Mesodermal cell (in vitro differentiated cells): ENCODE measurements at regions not wholly inside any gene's neighbourhood (a gene's known extent, or its start where the extent isn't known, plus 50 kb on each side); places are given as distances from the start of the nearest gene placed in this dataset.

Experiments
- H3K27ac ChIP-seq: 2 replicates; pipeline ENCODE4 v1.7.0; 2013; ENCODE audit warnings: mild to moderate bottlenecking, low read depth, low read length, moderate library complexity; ENCODE audit not compliant: severe bottlenecking
- H3K36me3 ChIP-seq: 2 replicates; pipeline ENCODE4 v1.7.1; 2013; ENCODE audit warnings: mild to moderate bottlenecking, low read length, moderate library complexity; ENCODE audit not compliant: control insufficient read depth, insufficient read depth
- H3K4me1 ChIP-seq: one replicate; pipeline ENCODE4 v1.7.1; 2013; ENCODE audit warnings: mild to moderate bottlenecking, low read length; ENCODE audit not compliant: insufficient read depth, control insufficient read depth, poor library complexity, severe bottlenecking
- H3K4me3 ChIP-seq: 2 replicates; pipeline ENCODE4 v1.7.0; 2013; ENCODE audit warnings: low read length, control low read depth, mild to moderate bottlenecking; ENCODE audit not compliant: insufficient read depth, poor library complexity, severe bottlenecking; ENCODE audit errors: extremely low read depth
- H3K9me3 ChIP-seq: 2 replicates; pipeline ENCODE4 v1.7.1; 2013; ENCODE audit warnings: mild to moderate bottlenecking, low read length, moderate library complexity; ENCODE audit not compliant: control insufficient read depth
- WGBS, 2 experiments: methylation state at CpG; one replicate each; pipeline ENCODE4 v1.1.5; 2013; ENCODE audit warnings: missing lambda C conversion rate in 2 of 2; ENCODE audit not compliant: insufficient coverage in 2 of 2; 5-methylcytosine and 5-hydroxymethylcytosine counted together

GRCh38 chr3:30282154-30282696 is 324.2 kb upstream of the TGFBR2 start:
- H3K4me1 ChIP-seq, result peaks cover 5% of the 10 kb centered on the region
- peak overlapping the region; percentile 71 for H3K27ac ChIP-seq
- no peak overlapping the region for H3K4me3 ChIP-seq
- H3K9me3 ChIP-seq, result peaks cover 13% of the 10 kb centered on the region
- H3K36me3 ChIP-seq, result no peaks in the 10 kb centered on the region
- WGBS, 2 experiments, result no CpG with 5 or more reads among the region's 3 CpGs

- WGBS, 2 experiments, result 100% methylated on average over 1 of the region's 5 CpGs; no CpG with 5 or more reads in 1 of the 2 experiments
- Histone ChIP-seq H3K4me3 (no peak overlapping the region), H3K4me1 (peaks cover 5% of the 10 kb centered on the region), H3K9me3 (peaks cover under 1% of the 10 kb centered on the region), H3K27ac (no peak overlapping the region), H3K36me3 (no peaks in the 10 kb centered on the region)
These were observed 321.0 kb upstream of the TGFBR2 start for GRCh38 chr3:30285188-30286006.

- no peaks in the 10 kb centered on the region for H3K36me3 ChIP-seq
- no peak overlapping the region for H3K27ac ChIP-seq
- no peak overlapping the region for H3K4me3 ChIP-seq
- H3K4me1 ChIP-seq, result peaks cover 5% of the 10 kb centered on the region
- WGBS, 2 experiments, result 86% methylated on average over 1 of the region's 1 CpG; no CpG with 5 or more reads in 1 of the 2 experiments
- H3K9me3 ChIP-seq, result no peaks in the 10 kb centered on the region
These were observed 320.3 kb upstream of the TGFBR2 start for GRCh38 chr3:30286007-30286669.

- 40 to 79% methylated on average over 1 to 2 of the region's 2 CpGs for WGBS, 2 experiments
- H3K4me3 ChIP-seq, result no peak overlapping the region
- no peaks in the 10 kb centered on the region for H3K36me3 ChIP-seq
- H3K27ac ChIP-seq, result no peak overlapping the region
- H3K4me1 ChIP-seq, result peaks cover 5% of the 10 kb centered on the region
- no peaks in the 10 kb centered on the region for H3K9me3 ChIP-seq
These were observed 319.6 kb upstream of the TGFBR2 start for GRCh38 chr3:30286811-30287210.

- no peaks in the 10 kb centered on the region for H3K36me3 ChIP-seq
- no peak overlapping the region for H3K4me3 ChIP-seq
- no peak overlapping the region for H3K27ac ChIP-seq
- no peaks in the 10 kb centered on the region for H3K9me3 ChIP-seq
- no peaks in the 10 kb centered on the region for H3K4me1 ChIP-seq
These were observed 317.6 kb upstream of the TGFBR2 start for GRCh38 chr3:30288830-30289229.

DNA sequence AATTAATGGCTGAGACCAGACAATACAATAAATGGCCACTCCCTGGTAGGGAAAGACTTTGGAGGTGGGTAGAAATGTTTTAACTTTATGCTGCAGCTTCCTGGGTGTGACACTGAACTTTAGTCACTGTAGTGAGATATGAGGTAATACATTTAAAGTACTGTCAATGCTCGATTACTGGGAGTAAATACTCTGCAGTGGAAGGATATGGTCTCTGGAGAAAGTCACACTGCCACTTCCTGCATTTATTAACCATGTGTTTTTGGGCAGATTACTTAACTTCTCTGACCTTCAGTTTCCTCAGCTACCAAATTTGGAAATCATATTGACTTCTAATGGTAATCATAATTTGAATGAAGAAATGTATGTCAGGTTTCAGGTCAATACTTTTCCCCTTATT is 317.1 kb upstream of the TGFBR2 start:
- H3K27ac ChIP-seq, result no peak overlapping the region
- H3K9me3 ChIP-seq, result no peaks in the 10 kb centered on the region
- no peak overlapping the region for H3K4me3 ChIP-seq
- H3K4me1 ChIP-seq, result peaks cover 2% of the 10 kb centered on the region
- WGBS, 2 experiments, result 67 to 100% methylated on average over 1 of the region's 1 CpG
- no peaks in the 10 kb centered on the region for H3K36me3 ChIP-seq

DNA sequence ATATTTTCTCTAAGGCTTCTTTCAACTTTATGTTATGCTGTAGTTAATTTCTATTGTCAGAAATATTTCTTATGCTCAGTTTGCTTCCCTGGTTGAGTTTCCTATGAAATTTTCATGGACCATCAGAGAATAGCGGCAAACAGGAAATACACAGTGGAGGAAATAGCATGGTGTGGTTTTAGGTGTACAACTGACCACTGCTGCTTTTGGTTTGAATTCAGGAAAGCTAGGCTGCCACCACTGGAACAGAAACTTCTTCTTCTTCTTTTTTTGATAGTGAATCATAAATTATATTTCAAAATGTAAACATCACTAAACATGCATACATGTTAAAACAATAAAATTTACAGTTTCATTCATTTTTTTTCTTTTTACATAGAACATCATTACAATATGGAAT is 316.6 kb upstream of the TGFBR2 start:
- WGBS, 2 experiments, result 83 to 100% methylated on average over 1 of the region's 1 CpG
- Histone ChIP-seq H3K36me3 (no peaks in the 10 kb centered on the region), H3K27ac (no peak overlapping the region), H3K4me3 (no peak overlapping the region), H3K4me1 (peaks cover 3% of the 10 kb centered on the region), H3K9me3 (no peaks in the 10 kb centered on the region)

- no peak overlapping the region for H3K4me3 ChIP-seq
- no peaks in the 10 kb centered on the region for H3K36me3 ChIP-seq
- H3K4me1 ChIP-seq, result peaks cover 3% of the 10 kb centered on the region
- 85 to 93% methylated on average over 6 to 9 of the region's 12 CpGs for whole genome bisulfite sequencing, 2 experiments
- no peaks in the 10 kb centered on the region for H3K9me3 ChIP-seq
- no peak overlapping the region for H3K27ac ChIP-seq
These were observed 315.9 kb upstream of the TGFBR2 start for GRCh38 chr3:30290479-30290878.

DNA sequence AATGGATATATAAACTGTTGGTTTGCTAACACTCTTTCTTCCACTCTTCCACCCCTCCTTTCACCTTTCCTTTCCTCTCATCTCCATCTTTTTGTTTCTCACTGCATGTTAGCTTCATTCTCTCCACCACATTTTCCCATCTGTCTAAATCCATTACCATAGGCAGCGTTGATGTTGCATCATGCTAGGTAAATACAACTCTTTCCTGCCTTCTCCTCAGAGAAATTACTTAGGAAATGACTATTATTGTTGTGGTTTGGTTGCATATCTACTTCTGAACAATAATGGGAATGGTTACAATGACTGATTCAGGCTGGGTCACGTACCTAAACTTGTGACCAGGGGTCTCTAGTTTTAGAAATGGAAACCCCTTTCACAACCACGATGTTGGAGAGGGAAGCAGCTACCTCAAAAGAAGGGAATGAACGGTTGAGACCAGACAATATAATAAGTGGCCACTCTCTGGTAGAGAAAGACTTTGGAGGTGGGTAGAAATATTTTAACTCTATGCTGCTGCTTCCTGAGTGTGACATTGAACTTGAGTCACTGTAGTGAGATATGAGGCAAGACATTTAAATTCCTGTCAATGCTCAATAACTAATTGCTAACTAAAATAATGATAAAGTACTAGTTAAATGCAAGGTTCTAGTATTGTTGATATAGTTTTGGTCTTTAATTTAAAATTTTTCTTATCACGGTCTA is 314.1 kb upstream of the TGFBR2 start:
- Histone ChIP-seq H3K4me3 (no peak overlapping the region), H3K9me3 (no peaks in the 10 kb centered on the region), H3K27ac (no peak overlapping the region), H3K36me3 (no peaks in the 10 kb centered on the region), H3K4me1 (peaks cover 3% of the 10 kb centered on the region)
- WGBS, 2 experiments, result 83 to 100% methylated on average over 1 to 2 of the region's 5 CpGs

GRCh38 chr3:30293621-30294240 is 312.7 kb upstream of the TGFBR2 start:
- WGBS, 2 experiments, result 91 to 93% methylated on average over 6 of the region's 6 CpGs
- Histone ChIP-seq H3K4me1 (peaks cover 3% of the 10 kb centered on the region), H3K4me3 (no peak overlapping the region), H3K9me3 (no peaks in the 10 kb centered on the region), H3K36me3 (no peaks in the 10 kb centered on the region), H3K27ac (no peak overlapping the region)
